GM18520 (cell line): ENCODE measurements at regions not wholly inside any gene's neighbourhood (a gene's known extent, or its start where the extent isn't known, plus 50 kb on each side); places are given as distances from the start of the nearest gene placed in this dataset.

Experiments used
- ATAC-seq: cut with Tn5 transposase; IDR thresholded peaks from one replicate; pipeline ENCODE4 v1.9.1; 2021; ENCODE audit not compliant: unreplicated experiment

GRCh38 chr6:105774247-105774646, 311.9 kb upstream of the PRDM1 start:
- ATAC-seq: peak; percentile 92

- no peak for ATAC-seq
These were observed 314.7 kb upstream of the PRDM1 start for GRCh38 chr6:105771313-105771970.

GRCh38 chr6:105769987-105770386, 316.1 kb upstream of the PRDM1 start:
- no peak for ATAC-seq

- no peak for ATAC-seq
These were observed 316.9 kb upstream of the PRDM1 start for GRCh38 chr6:105769197-105769596.

GRCh38 chr6:105767541-105767940, 318.6 kb upstream of the PRDM1 start:
- ATAC-seq: no peak

GRCh38 chr6:105765239-105765638, 320.9 kb upstream of the PRDM1 start:
- no peak for ATAC-seq

GRCh38 chr6:105764315-105764714, 321.8 kb upstream of the PRDM1 start:
- no peak for ATAC-seq

- no peak for ATAC-seq
These were observed 322.3 kb upstream of the PRDM1 start for GRCh38 chr6:105763866-105764265.

- no peak for ATAC-seq
These were observed 325.4 kb upstream of the PRDM1 start for GRCh38 chr6:105760746-105761145.

- no peak for ATAC-seq
These were observed 326.2 kb upstream of the PRDM1 start for GRCh38 chr6:105759946-105760345.

GRCh38 chr6:105759015-105759414, 327.1 kb upstream of the PRDM1 start:
- ATAC-seq: no peak

- ATAC-seq: peak; percentile 94
These were observed 328.5 kb upstream of the PRDM1 start for GRCh38 chr6:105757512-105758200.

- ATAC-seq: no peak
These were observed 330.3 kb upstream of the PRDM1 start for GRCh38 chr6:105755885-105756284.

- no peak for ATAC-seq
These were observed 332.4 kb upstream of the PRDM1 start for GRCh38 chr6:105753620-105754211.

- no peak for ATAC-seq
These were observed 332.9 kb upstream of the PRDM1 start for GRCh38 chr6:105753207-105753606.

- no peak for ATAC-seq
These were observed 336.0 kb upstream of the PRDM1 start for GRCh38 chr6:105750089-105750488.

- no peak for ATAC-seq
These were observed 337.4 kb upstream of the PRDM1 start for GRCh38 chr6:105748737-105749161.

GRCh38 chr6:105747823-105748405, 338.2 kb upstream of the PRDM1 start:
- no peak for ATAC-seq

GRCh38 chr6:105746509-105746908, 339.6 kb upstream of the PRDM1 start:
- no peak for ATAC-seq

- ATAC-seq: no peak
These were observed 340.0 kb upstream of the PRDM1 start for GRCh38 chr6:105746130-105746505.

GRCh38 chr6:105745464-105746129, 340.5 kb upstream of the PRDM1 start:
- no peak for ATAC-seq
